NCI-H82 treated with DMSO at 0.1 percent for 48 hours (cell line): ENCODE measurements at regions not wholly inside any gene's neighbourhood (a gene's known extent, or its start where the extent isn't known, plus 50 kb on each side); places are given as distances from the start of the nearest gene placed in this dataset.

Experiments
- DNase-seq: peaks from one replicate; lab custom pipeline; 2025; ENCODE audit not compliant: unreplicated experiment; lab: John Stamatoyannopoulos, UW

GRCh38 chr17:12574525-12574924, 91.2 kb upstream of the MYOCD start:
- DNase-seq = no peak

- no peak for DNase-seq
Measured at GRCh38 chr17:12575641-12576040, 90.0 kb upstream of the MYOCD start.

GRCh38 chr17:12579288-12579687, 86.4 kb upstream of the MYOCD start:
- DNase-seq = no peak

- no peak for DNase-seq
Measured at GRCh38 chr17:12580640-12581039, 85.0 kb upstream of the MYOCD start.

GRCh38 chr17:12584727-12585126, 81.0 kb upstream of the MYOCD start:
- DNase-seq = no peak

- no peak for DNase-seq
Measured at GRCh38 chr17:12588531-12588930, 77.2 kb upstream of the MYOCD start.

GRCh38 chr17:12590417-12590816, 75.3 kb upstream of the MYOCD start:
- DNase-seq = no peak

- DNase-seq = no peak
Measured at GRCh38 chr17:12591021-12591735, 74.5 kb upstream of the MYOCD start.

GRCh38 chr17:12592941-12593340, 72.7 kb upstream of the MYOCD start:
- no peak for DNase-seq

GRCh38 chr17:12596961-12597360, 68.7 kb upstream of the MYOCD start:
- DNase-seq = no peak

GRCh38 chr17:12597895-12598294, 67.8 kb upstream of the MYOCD start:
- DNase-seq = no peak

- no peak for DNase-seq
Measured at GRCh38 chr17:12599186-12599920, 66.3 kb upstream of the MYOCD start.

- no peak for DNase-seq
Measured at GRCh38 chr17:12600349-12600748, 65.3 kb upstream of the MYOCD start.

GRCh38 chr17:12603566-12603965, 62.1 kb upstream of the MYOCD start:
- DNase-seq = no peak

- DNase-seq = no peak
Measured at GRCh38 chr17:12605222-12605621, 60.5 kb upstream of the MYOCD start.

GRCh38 chr17:12613566-12613965, 52.1 kb upstream of the MYOCD start:
- DNase-seq = no peak
